Colonic mucosa (tissue), 4 donors: ENCODE measurements at regions not wholly inside any gene's neighbourhood (a gene's known extent, or its start where the extent isn't known, plus 50 kb on each side); places are given as distances from the start of the nearest gene placed in this dataset.

Source experiments
- DNase-seq: peaks from one replicate; pipeline ENCODE4 v3.0.0-alpha.2; 2020
- H3K27ac ChIP-seq: fragments of 200-600 bp; one replicate; pipeline ENCODE4 v1.8.0; 2021
- H3K27me3 ChIP-seq: fragments of 200-600 bp; one replicate; pipeline ENCODE4 v1.8.0; 2021
- H3K36me3 ChIP-seq: fragments of 200-600 bp; one replicate; pipeline ENCODE4 v1.8.0; 2021
- H3K4me1 ChIP-seq: fragments of 200-600 bp; one replicate; pipeline ENCODE4 v1.8.0; 2021; ENCODE audit warnings: mild to moderate bottlenecking
- H3K4me3 ChIP-seq: fragments of 200-600 bp; one replicate; pipeline ENCODE4 v1.8.0; 2021
- H3K9ac ChIP-seq, 2 donors: one replicate each; pipeline ENCODE4 v1.7.0; 2013; ENCODE audit warnings: control low read depth in 2 of 2, low read depth in 2 of 2, low read length in 2 of 2
- H3K9me3 ChIP-seq: fragments of 200-600 bp; one replicate; pipeline ENCODE4 v1.8.0; 2021
- intact Hi-C: fragments of 100-400 bp; cut with DNase I; formaldehyde crosslinking; loops from one replicate; pipeline ENCODE4 v1.14.1; 2022
- TF ChIP-seq, protein P1 (sequence below): fragments of 200-600 bp; IDR thresholded peaks from one replicate; pipeline ENCODE4 v1.8.0; 2022; ENCODE audit warnings: antibody characterized with exemption, mild to moderate bottlenecking
- donor health status: healthy.
- donor health status: DM: no; HTN: no; CAD: no.
- donor health status: DM: no; HTN: no; CAD: no.

DNA sequence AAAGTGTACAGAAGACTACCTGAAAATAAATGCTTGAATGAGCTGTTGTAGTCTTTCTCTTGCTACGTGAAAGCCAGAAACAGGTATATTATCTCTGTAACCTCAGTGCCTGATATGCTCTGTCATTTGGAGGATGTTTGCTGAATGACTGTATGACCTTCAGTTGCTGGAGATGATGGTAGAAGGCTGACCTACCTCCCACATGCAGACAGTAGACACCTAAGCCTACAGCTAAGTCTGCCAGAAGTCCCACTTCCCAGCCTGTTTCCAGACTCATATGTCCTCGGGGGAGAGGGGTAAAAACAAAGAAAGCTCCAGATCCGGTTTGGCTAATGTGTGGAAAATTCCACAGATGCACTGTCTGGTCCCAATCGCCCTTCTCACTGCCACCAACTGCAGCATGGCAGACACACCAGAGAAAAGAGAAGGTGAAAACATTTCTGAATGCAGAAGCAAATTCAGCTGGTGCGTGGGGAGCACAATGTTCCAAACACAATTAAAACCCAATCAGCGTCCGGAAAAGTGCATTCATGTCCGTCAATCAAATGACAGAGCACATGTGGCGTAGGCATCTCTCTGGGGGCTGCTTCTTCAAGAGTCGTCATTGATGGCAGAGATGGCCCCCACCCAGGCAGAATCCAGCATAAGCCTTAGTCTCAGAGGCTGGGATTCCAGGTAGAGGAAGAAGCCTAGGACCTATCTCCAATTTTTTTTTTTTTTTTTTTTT, 76.3 kb upstream of the TBX3 start:
- TF ChIP-seq, protein P1, sequence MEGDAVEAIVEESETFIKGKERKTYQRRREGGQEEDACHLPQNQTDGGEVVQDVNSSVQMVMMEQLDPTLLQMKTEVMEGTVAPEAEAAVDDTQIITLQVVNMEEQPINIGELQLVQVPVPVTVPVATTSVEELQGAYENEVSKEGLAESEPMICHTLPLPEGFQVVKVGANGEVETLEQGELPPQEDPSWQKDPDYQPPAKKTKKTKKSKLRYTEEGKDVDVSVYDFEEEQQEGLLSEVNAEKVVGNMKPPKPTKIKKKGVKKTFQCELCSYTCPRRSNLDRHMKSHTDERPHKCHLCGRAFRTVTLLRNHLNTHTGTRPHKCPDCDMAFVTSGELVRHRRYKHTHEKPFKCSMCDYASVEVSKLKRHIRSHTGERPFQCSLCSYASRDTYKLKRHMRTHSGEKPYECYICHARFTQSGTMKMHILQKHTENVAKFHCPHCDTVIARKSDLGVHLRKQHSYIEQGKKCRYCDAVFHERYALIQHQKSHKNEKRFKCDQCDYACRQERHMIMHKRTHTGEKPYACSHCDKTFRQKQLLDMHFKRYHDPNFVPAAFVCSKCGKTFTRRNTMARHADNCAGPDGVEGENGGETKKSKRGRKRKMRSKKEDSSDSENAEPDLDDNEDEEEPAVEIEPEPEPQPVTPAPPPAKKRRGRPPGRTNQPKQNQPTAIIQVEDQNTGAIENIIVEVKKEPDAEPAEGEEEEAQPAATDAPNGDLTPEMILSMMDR: no peak
- no peaks in the 10 kb centered on the region for H3K4me1 ChIP-seq
- no peak overlapping the region for H3K9ac ChIP-seq
- intact Hi-C loops: no loop called here
- no peak for DNase-seq
- H3K36me3 ChIP-seq: no peaks in the 10 kb centered on the region
- H3K4me3 ChIP-seq: no peak overlapping the region
- no peak overlapping the region for H3K27ac ChIP-seq
- no peaks in the 10 kb centered on the region for H3K9me3 ChIP-seq
- H3K27me3 ChIP-seq: no peaks in the 10 kb centered on the region

GRCh38 chr12:114759635-114760034, 75.7 kb upstream of the TBX3 start:
- H3K27me3 ChIP-seq: no peaks in the 10 kb centered on the region
- H3K9ac ChIP-seq: no peak overlapping the region
- no peaks in the 10 kb centered on the region for H3K9me3 ChIP-seq
- intact Hi-C loops: no loop called here
- no peaks in the 10 kb centered on the region for H3K4me1 ChIP-seq
- DNase-seq: no peak
- no peak overlapping the region for H3K4me3 ChIP-seq
- H3K27ac ChIP-seq: no peak overlapping the region
- TF ChIP-seq, protein P1: no peak
- H3K36me3 ChIP-seq: no peaks in the 10 kb centered on the region

GRCh38 chr12:114757684-114758325, 73.8 kb upstream of the TBX3 start:
- TF ChIP-seq, protein P1: no peak
- Histone ChIP-seq H3K36me3 (no peaks in the 10 kb centered on the region), H3K9ac (no peak overlapping the region), H3K4me1 (no peaks in the 10 kb centered on the region), H3K27me3 (no peaks in the 10 kb centered on the region), H3K9me3 (no peaks in the 10 kb centered on the region), H3K27ac (no peak overlapping the region), H3K4me3 (no peak overlapping the region)
- DNase-seq: no peak
- intact Hi-C loops: no loop called here

DNA sequence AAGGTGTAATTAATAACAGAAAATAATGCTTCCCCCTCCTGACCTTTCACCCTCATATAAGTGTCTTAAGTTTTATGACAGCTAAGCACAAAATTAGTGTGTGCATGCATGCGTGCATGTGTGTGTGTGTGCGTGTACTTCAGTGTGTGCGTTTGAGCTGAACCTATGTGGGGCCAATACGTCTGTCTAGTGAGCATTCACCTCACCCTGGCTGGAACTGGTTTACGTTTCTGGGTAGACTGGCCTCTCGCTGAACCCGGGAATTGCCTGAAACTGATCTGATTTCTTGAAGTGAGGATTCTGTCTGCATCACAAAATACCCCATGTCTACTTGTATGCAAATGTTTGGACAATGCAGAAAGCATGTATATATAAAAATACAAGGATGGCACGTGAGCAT, 68.2 kb upstream of the TBX3 start:
- intact Hi-C loops: no loop called here
- Histone ChIP-seq H3K27me3 (no peaks in the 10 kb centered on the region), H3K9me3 (no peaks in the 10 kb centered on the region), H3K4me3 (no peak overlapping the region), H3K9ac (no peak overlapping the region), H3K4me1 (no peaks in the 10 kb centered on the region), H3K27ac (no peak overlapping the region), H3K36me3 (no peaks in the 10 kb centered on the region)
- TF ChIP-seq, protein P1: no peak
- DNase-seq: no peak

DNA sequence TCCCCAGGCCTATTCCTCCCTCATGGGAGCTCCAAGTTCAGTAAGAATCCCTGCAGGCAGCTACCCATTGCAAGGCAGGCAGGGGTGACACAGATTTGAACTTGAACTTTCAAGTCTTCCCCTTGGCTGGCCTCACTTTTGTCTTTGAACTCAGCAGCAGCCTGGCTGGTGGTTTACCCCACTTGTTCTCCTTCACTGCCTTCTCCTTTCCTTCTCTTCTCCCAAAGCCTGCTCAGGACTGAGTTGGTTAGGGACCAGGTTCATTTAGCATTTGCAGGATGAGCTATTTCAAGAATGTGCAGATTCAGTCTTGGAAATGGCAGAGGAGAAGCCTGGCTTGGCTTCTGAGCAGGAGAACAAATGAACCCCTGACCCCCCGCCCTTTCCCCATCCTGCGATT, 67.7 kb upstream of the TBX3 start:
- H3K27ac ChIP-seq: no peak overlapping the region
- TF ChIP-seq, protein P1: no peak

More for the DNA sequence above, 67.7 kb upstream of the TBX3 start:
- Histone ChIP-seq H3K27me3 (no peaks in the 10 kb centered on the region), H3K9ac (no peak overlapping the region), H3K36me3 (no peaks in the 10 kb centered on the region), H3K9me3 (no peaks in the 10 kb centered on the region), H3K4me1 (no peaks in the 10 kb centered on the region), H3K4me3 (no peak overlapping the region)
- intact Hi-C loops: no loop called here
- DNase-seq: no peak
